Heart right ventricle (tissue), 16 donors: ENCODE measurements at regions not wholly inside any gene's neighbourhood (a gene's known extent, or its start where the extent isn't known, plus 50 kb on each side); places are given as distances from the start of the nearest gene placed in this dataset.

Experiments
- ATAC-seq, 8 donors: fragments of 200-7000 bp; cut with Tn5 transposase; one replicate each; pipeline ENCODE4 v1.9.1; 2020; ENCODE audit warnings: mild to moderate bottlenecking in 8 of 8, moderate library complexity in 8 of 8, moderate number of reproducible peaks in 1 of 8
- DNase-seq, 2 donors: peaks; one replicate each; pipeline ENCODE4 v3.0.0-alpha.2; 2020
- H3K27ac ChIP-seq, 10 donors: fragments of 200-600 bp; sonication (generic) in 2 of 10; one replicate each; pipeline versions ENCODE4 v1.5.0 to v1.8.0; 2020 to 2022; ENCODE audit warnings: mild to moderate bottlenecking in 3 of 10
- H3K27me3 ChIP-seq, 7 donors: fragments of 200-600 bp; one replicate each; pipeline ENCODE4 v1.8.0; 2021 to 2022; ENCODE audit warnings: mild to moderate bottlenecking in 2 of 7
- H3K36me3 ChIP-seq, 9 donors: fragments of 200-600 bp; sonication (generic) in 1 of 9; one replicate each; pipeline versions ENCODE4 v1.5.0 to v1.8.0; 2020 to 2022; ENCODE audit warnings: mild to moderate bottlenecking in 2 of 9
- H3K4me1 ChIP-seq, 9 donors: fragments of 200-600 bp; sonication (generic) in 1 of 9; one replicate each; pipeline versions ENCODE4 v1.5.0 to v1.8.0; 2020 to 2022; ENCODE audit warnings: mild to moderate bottlenecking in 4 of 9
- H3K4me3 ChIP-seq, 10 donors: fragments of 200-600 bp; sonication (generic) in 2 of 10; one replicate each; pipeline versions ENCODE4 v1.5.0 to v1.8.0; 2020 to 2022; ENCODE audit warnings: mild to moderate bottlenecking in 7 of 10, moderate library complexity in 2 of 10
- H3K9me3 ChIP-seq, 11 donors: fragments of 200-600 bp in 10 of 11; sonication (generic) in 2 of 11; one replicate each; pipeline versions ENCODE4 v1.5.0 to v1.8.0; 2013 to 2022; ENCODE audit warnings: mild to moderate bottlenecking in 2 of 11, control low read depth in 1 of 11, moderate library complexity in 1 of 11
- CTCF ChIP-seq, 9 donors: fragments of 200-600 bp; sonication (generic) in 2 of 9; IDR thresholded peaks; one replicate each; pipeline versions ENCODE4 v1.5.0 to v1.8.0; 2021 to 2022; ENCODE audit warnings: antibody characterized with exemption in 9 of 9, mild to moderate bottlenecking in 5 of 9, moderate library complexity in 1 of 9
- WGBS, 2 donors: extraction: QIAGEN DNeasy Blood & Tissue Kit; methylation state at CpG; one replicate each; pipeline ENCODE4 v1.1.7; 2013; ENCODE audit warnings: inconsistent platforms in 1 of 2; 5-methylcytosine and 5-hydroxymethylcytosine counted together
- intact Hi-C, 10 donors: fragments of 100-400 bp; cut with DNase I; formaldehyde crosslinking; loops; one replicate each; pipeline versions ENCODE4 v1.11.1 to v1.14.2; 2022
- donor health status: Arrhythmogenic right ventricular cardiomyopathy.
- donor health status: ischemic (EF 13 %, LVEDD 7.1; RV severe dilation, severe dysfunction).
- donor health status: healthy with polysubstance abuse.
- donor health status: DM: no; HTN: yes; CAD: no.
- donor health status: DM: no; HTN: no; CAD: no.
- donor health status: ischemic (EF 25% LVEDD 6.9; RV normal size, moderate dysfunction).
- donor health status: ischemic (EF 25% LVEDD 5.7; RV mildly dilated, moderate dysfunction).
- donor health status: healthy.
- donor health status: DM: yes; HTN: yes; CAD: no.
- donor health status: Ischemic cardiomyopathy.
- donor health status: ischemic (EF 35%, LVEDD 5.7; RV mildly dilated, moderate dysfunction).
- donor health status: nonischemic (EF 11% LVEDD 7.7; RV severe dilation, severe dysfunction).
- donor health status: DM: yes; HTN: yes; CAD: no.
- donor health status: PGD.
- donor health status: ischemic (EF 29% LVEDD 5.4; RV normal size, mild dysfunction).
- donor health status: nonischemic (EF 23%, LVEDD 6.1; RV moderate dilation, normal function).

GRCh38 chr5:9785751-9786150 is 155.6 kb upstream of the TAS2R1 start:
- 65 to 68% methylated on average over 2 of the region's 2 CpGs for WGBS, 2 donors
- DNase-seq: no peak
- Histone ChIP-seq H3K27me3 (no peaks in the 10 kb centered on the region), H3K4me3 (no peak overlapping the region), H3K27ac (no peak overlapping the region), H3K36me3 (no peaks in the 10 kb centered on the region), H3K9me3 (peaks cover 0 to 6% (median 0%) of the 10 kb centered on the region in 11 donors), H3K4me1 (peaks cover 0 to 14% (median 0%) of the 10 kb centered on the region in 9 donors)
- intact Hi-C loops: no loop called here
- TF ChIP-seq CTCF (IDR thresholded peaks at IDR 0.05): no peak
- ATAC-seq: no peak

- no peak for TF ChIP-seq CTCF (IDR thresholded peaks at IDR 0.05)
- no peak for ATAC-seq
- intact Hi-C loops: no loop called here
- DNase-seq: no peak
- peaks cover 0 to 16% (median 3%) of the 10 kb centered on the region in 11 donors for H3K9me3 ChIP-seq
- 98 to 100% methylated on average over 2 of the region's 2 CpGs for WGBS, 2 donors
- H3K36me3 ChIP-seq: no peaks in the 10 kb centered on the region
- peaks cover 0 to 14% (median 0%) of the 10 kb centered on the region in 9 donors for H3K4me1 ChIP-seq
- H3K4me3 ChIP-seq: no peak overlapping the region
- no peak overlapping the region for H3K27ac ChIP-seq
- H3K27me3 ChIP-seq: no peaks in the 10 kb centered on the region
These were observed 154.1 kb upstream of the TAS2R1 start for GRCh38 chr5:9784231-9784630.

- H3K4me3 ChIP-seq: no peak overlapping the region
- no peak overlapping the region for H3K27ac ChIP-seq
- peaks cover 0 to 25% (median 3%) of the 10 kb centered on the region in 11 donors for H3K9me3 ChIP-seq
- no peak for TF ChIP-seq CTCF (IDR thresholded peaks at IDR 0.05)
- ATAC-seq (no peak), DNase-seq (no peak)
- no peaks in the 10 kb centered on the region for H3K27me3 ChIP-seq
- H3K4me1 ChIP-seq: peaks cover 0 to 10% (median 0%) of the 10 kb centered on the region in 9 donors
- WGBS, 2 donors: 53 to 61% methylated on average over 7 of the region's 7 CpGs
- intact Hi-C loops: no loop called here
- no peaks in the 10 kb centered on the region for H3K36me3 ChIP-seq
These were observed 152.8 kb upstream of the TAS2R1 start for GRCh38 chr5:9782826-9783560.

GRCh38 chr5:9781890-9782289 is 151.7 kb upstream of the TAS2R1 start:
- 84 to 89% methylated on average over 1 of the region's 1 CpG for WGBS, 2 donors
- Histone ChIP-seq H3K9me3 (peaks cover 0 to 25% (median 3%) of the 10 kb centered on the region in 11 donors), H3K4me1 (no peaks in the 10 kb centered on the region), H3K36me3 (no peaks in the 10 kb centered on the region), H3K27ac (no peak overlapping the region), H3K4me3 (no peak overlapping the region), H3K27me3 (no peaks in the 10 kb centered on the region)
- no peak for DNase-seq
- no peak for ATAC-seq
- no peak for TF ChIP-seq CTCF (IDR thresholded peaks at IDR 0.05)
- intact Hi-C loops: no loop called here
